Breast epithelium (tissue), 4 donors: ENCODE measurements at regions not wholly inside any gene's neighbourhood (a gene's known extent, or its start where the extent isn't known, plus 50 kb on each side); places are given as distances from the start of the nearest gene placed in this dataset.

Experiments used
- DNase-seq, 2 donors: peaks; one replicate each; pipeline ENCODE4 v3.0.0-alpha.2; 2019; ENCODE audit warnings: low spot score in 2 of 2
- H3K27ac ChIP-seq, 2 donors: fragments of 200-600 bp; sonication (generic) in 1 of 2; one replicate each; pipeline ENCODE4 v1.5.1; 2016 to 2019; ENCODE audit warnings: mild to moderate bottlenecking in 1 of 2
- H3K27me3 ChIP-seq, 2 donors: fragments of 200-600 bp; sonication (generic) in 1 of 2; one replicate each; pipeline versions ENCODE4 v1.5.1 to v1.6.0; 2017 to 2019; ENCODE audit warnings: control low read depth in 1 of 2, mild to moderate bottlenecking in 1 of 2
- H3K36me3 ChIP-seq: fragments of 200-600 bp; one replicate; pipeline ENCODE4 v1.5.1; 2019
- H3K4me1 ChIP-seq, 2 donors: fragments of 200-600 bp; sonication (generic); one replicate each; pipeline ENCODE4 v1.5.1; 2016 to 2019; ENCODE audit warnings: control low read depth in 1 of 2
- H3K4me3 ChIP-seq, 3 donors: fragments of 200-600 bp; sonication (generic); 1 replicate in 2 of 3; 2 replicates in 1 of 3; pipeline ENCODE4 v1.5.1; 2016 to 2019; ENCODE audit warnings: mild to moderate bottlenecking in 3 of 3, moderate library complexity in 2 of 3
- H3K9me3 ChIP-seq, 2 donors: fragments of 200-600 bp; sonication (generic) in 1 of 2; one replicate each; pipeline ENCODE4 v1.5.1; 2016 to 2019; ENCODE audit warnings: control low read depth in 1 of 2
- CTCF ChIP-seq, 3 donors: fragments of 450-650 bp; IDR thresholded peaks; one replicate each; pipeline ENCODE4 v1.5.1; 2016 to 2017; ENCODE audit warnings: antibody characterized with exemption in 3 of 3, mild to moderate bottlenecking in 3 of 3, moderate library complexity in 3 of 3
- POLR2A ChIP-seq: fragments of 450-650 bp; IDR thresholded peaks from one replicate; pipeline ENCODE4 v1.6.1; 2016; ENCODE audit warnings: antibody characterized with exemption, mild to moderate bottlenecking, moderate library complexity
- POLR2AphosphoS5 ChIP-seq, 3 donors: sonication (generic); formaldehyde crosslinking; IDR thresholded peaks; one replicate each; pipeline ENCODE4 v1.6.1; 2017; ENCODE audit warnings: antibody characterized with exemption in 3 of 3
- intact Hi-C: fragments of 100-400 bp; cut with DNase I; formaldehyde crosslinking; loops from one replicate; pipeline ENCODE4 v1.15.1; 2023; ENCODE audit warnings: low total_unique reads

- H3K36me3 ChIP-seq = no peaks in the 10 kb centered on the region
- H3K9me3 ChIP-seq = no peaks in the 10 kb centered on the region
- H3K27me3 ChIP-seq = no peaks in the 10 kb centered on the region
- no peaks in the 10 kb centered on the region for H3K4me1 ChIP-seq
- no peak overlapping the region for H3K4me3 ChIP-seq
- TF ChIP-seq CTCF (IDR thresholded peaks at IDR 0.05) = no peak
- no peak for DNase-seq
- intact Hi-C loops = no loop called here
- no peak overlapping the region for H3K27ac ChIP-seq
These were observed 960.2 kb downstream of the TUSC7 start for GRCh38 chr3:117669774-117670173.

DNA sequence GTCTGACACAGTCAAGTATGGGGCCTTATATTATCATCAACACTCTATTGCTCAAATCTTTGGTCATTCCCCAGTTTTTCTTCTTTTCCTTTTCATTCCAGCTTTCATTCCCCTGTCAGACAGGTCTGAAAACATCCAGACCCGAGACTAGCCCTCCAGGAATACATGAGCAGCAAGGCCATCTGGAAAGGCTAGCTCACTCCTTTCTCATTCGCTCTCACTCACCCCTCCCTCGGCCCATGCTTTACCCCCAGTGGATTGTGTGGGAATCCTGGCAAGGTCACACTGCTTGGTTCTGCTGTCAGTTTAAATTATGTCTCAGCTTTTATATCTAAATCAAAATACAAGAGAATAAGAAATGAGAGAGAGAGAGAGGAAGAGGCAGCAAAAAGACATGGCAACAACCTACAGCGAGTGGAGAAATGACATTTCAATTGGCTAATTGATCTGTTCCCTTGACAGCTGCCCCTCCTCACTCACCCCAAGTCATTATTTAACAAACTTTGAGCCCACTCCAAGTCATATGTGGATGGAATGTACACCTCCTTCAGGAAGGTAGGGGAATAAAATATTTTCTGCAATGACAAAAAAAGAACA lies 962.2 kb downstream of the TUSC7 start:
- TF ChIP-seq POLR2AphosphoS5 (IDR thresholded peaks at IDR 0.05) (no peak), CTCF (IDR thresholded peaks at IDR 0.05) (no peak), POLR2A (no peak)
- no peaks in the 10 kb centered on the region for H3K27me3 ChIP-seq
- intact Hi-C loops = no loop called here
- no peak overlapping the region for H3K4me3 ChIP-seq
- H3K4me1 ChIP-seq = no peaks in the 10 kb centered on the region
- no peaks in the 10 kb centered on the region for H3K9me3 ChIP-seq
- H3K36me3 ChIP-seq = no peaks in the 10 kb centered on the region
- DNase-seq = no peak
- H3K27ac ChIP-seq = no peak overlapping the region

DNA sequence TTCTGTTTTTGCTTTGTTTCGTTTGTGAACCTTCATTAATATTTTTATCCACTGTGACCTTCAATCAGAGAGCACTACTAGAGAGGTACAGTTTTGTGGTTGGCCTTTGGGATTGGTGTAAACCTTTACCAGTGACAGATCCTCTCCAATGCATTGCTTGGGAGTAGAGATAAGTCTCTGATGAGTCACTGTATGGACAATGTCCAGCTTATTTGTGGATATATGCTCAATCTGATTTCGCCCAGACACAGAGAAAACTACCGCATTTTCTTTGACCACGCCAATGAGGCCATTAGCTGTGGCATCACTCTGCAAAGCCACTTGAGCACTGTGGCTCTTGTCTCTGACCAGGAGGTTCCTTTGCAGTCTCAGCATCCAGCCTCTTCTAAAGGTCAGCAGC lies 964.7 kb downstream of the TUSC7 start:
- H3K36me3 ChIP-seq = no peaks in the 10 kb centered on the region
- H3K4me1 ChIP-seq = no peaks in the 10 kb centered on the region
- no peak overlapping the region for H3K27ac ChIP-seq
- H3K9me3 ChIP-seq = no peaks in the 10 kb centered on the region
- no peaks in the 10 kb centered on the region for H3K27me3 ChIP-seq
- DNase-seq = no peak
- intact Hi-C loops = no loop called here
- TF ChIP-seq POLR2AphosphoS5 (IDR thresholded peaks at IDR 0.05) = no peak
- no peak for TF ChIP-seq POLR2A
- no peak for TF ChIP-seq CTCF (IDR thresholded peaks at IDR 0.05)
- H3K4me3 ChIP-seq = no peak overlapping the region

- H3K36me3 ChIP-seq = no peaks in the 10 kb centered on the region
- TF ChIP-seq POLR2AphosphoS5 (IDR thresholded peaks at IDR 0.05) (no peak), POLR2A (no peak), CTCF (IDR thresholded peaks at IDR 0.05) (no peak)
- no peak for DNase-seq
- no peak overlapping the region for H3K4me3 ChIP-seq
- intact Hi-C loops = no loop called here
- H3K4me1 ChIP-seq = no peaks in the 10 kb centered on the region
- H3K27me3 ChIP-seq = no peaks in the 10 kb centered on the region
- no peak overlapping the region for H3K27ac ChIP-seq
- H3K9me3 ChIP-seq = no peaks in the 10 kb centered on the region
These were observed 972.0 kb downstream of the TUSC7 start for GRCh38 chr3:117681619-117682018.

DNA sequence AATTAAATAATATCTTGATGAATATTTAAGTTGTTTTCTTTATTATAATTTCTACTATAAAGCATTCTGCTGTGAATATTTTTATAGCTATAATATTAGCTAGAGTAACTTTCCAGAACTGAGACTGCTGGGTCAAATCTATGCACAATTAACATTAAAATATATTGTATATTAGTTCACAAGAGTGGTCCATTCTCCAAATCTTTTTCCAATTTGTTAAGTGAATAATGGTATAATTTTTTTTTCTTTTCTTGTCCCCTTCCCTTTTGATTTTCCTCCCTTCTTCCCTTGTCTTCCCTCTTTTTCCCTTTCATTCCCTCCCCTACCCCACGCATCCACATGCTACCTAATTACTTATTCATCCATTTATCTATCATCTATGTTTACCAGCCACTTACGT lies 977.5 kb downstream of the TUSC7 start:
- no peak for DNase-seq
- intact Hi-C loops = no loop called here

More for the DNA sequence above, 977.5 kb downstream of the TUSC7 start:
- Histone ChIP-seq H3K27ac (no peak overlapping the region), H3K4me1 (no peaks in the 10 kb centered on the region), H3K36me3 (no peaks in the 10 kb centered on the region), H3K27me3 (no peaks in the 10 kb centered on the region), H3K9me3 (no peaks in the 10 kb centered on the region), H3K4me3 (no peak overlapping the region)
- TF ChIP-seq CTCF (IDR thresholded peaks at IDR 0.05) (no peak), POLR2AphosphoS5 (IDR thresholded peaks at IDR 0.05) (no peak), POLR2A (no peak)
